Suprapubic skin (tissue), 4 donors: ENCODE measurements at regions not wholly inside any gene's neighbourhood (a gene's known extent, or its start where the extent isn't known, plus 50 kb on each side); places are given as distances from the start of the nearest gene placed in this dataset.

Experiments
- DNase-seq, 2 donors: peaks; one replicate each; pipeline ENCODE4 v3.0.0-alpha.2; 2019; ENCODE audit warnings: low spot score in 2 of 2
- H3K27ac ChIP-seq: fragments of 200-600 bp; sonication (generic); one replicate; pipeline ENCODE4 v1.5.1; 2019
- H3K27me3 ChIP-seq: fragments of 200-600 bp; sonication (generic); one replicate; pipeline ENCODE4 v1.5.1; 2019
- H3K36me3 ChIP-seq: fragments of 200-600 bp; sonication (generic); one replicate; pipeline ENCODE4 v1.5.1; 2019
- H3K4me1 ChIP-seq: fragments of 200-600 bp; sonication (generic); one replicate; pipeline ENCODE4 v1.5.1; 2019
- H3K4me3 ChIP-seq: fragments of 200-600 bp; sonication (generic); one replicate; pipeline ENCODE4 v1.5.1; 2019; ENCODE audit warnings: mild to moderate bottlenecking
- H3K9me3 ChIP-seq: fragments of 200-600 bp; sonication (generic); one replicate; pipeline ENCODE4 v1.5.1; 2019
- EP300 ChIP-seq: sonication (generic); formaldehyde crosslinking; IDR thresholded peaks from one replicate; pipeline ENCODE4 v1.6.1; 2017; ENCODE audit warnings: antibody characterized with exemption
- POLR2A ChIP-seq, 2 donors: fragments of 450-650 bp; IDR thresholded peaks; one replicate each; pipeline ENCODE4 v1.6.1; 2017; ENCODE audit warnings: antibody characterized with exemption in 2 of 2, mild to moderate bottlenecking in 2 of 2, moderate library complexity in 2 of 2
- POLR2AphosphoS5 ChIP-seq, 3 donors: sonication (generic); formaldehyde crosslinking; IDR thresholded peaks; one replicate each; pipeline ENCODE4 v1.6.1; 2017; ENCODE audit warnings: antibody characterized with exemption in 3 of 3
- WGBS: methylation state at CpG from one replicate; pipeline ENCODE4 v1.1.5; 2018; 5-methylcytosine and 5-hydroxymethylcytosine counted together
- TF ChIP-seq, protein P1 (sequence below), 2 donors: fragments of 200-600 bp in 1 of 2; fragments of 450-650 bp in 1 of 2; sonication (generic) in 1 of 2; IDR thresholded peaks; one replicate each; pipeline ENCODE4 v1.5.1; 2016 to 2019; ENCODE audit warnings: antibody characterized with exemption in 2 of 2, mild to moderate bottlenecking in 1 of 2, moderate library complexity in 1 of 2

DNA sequence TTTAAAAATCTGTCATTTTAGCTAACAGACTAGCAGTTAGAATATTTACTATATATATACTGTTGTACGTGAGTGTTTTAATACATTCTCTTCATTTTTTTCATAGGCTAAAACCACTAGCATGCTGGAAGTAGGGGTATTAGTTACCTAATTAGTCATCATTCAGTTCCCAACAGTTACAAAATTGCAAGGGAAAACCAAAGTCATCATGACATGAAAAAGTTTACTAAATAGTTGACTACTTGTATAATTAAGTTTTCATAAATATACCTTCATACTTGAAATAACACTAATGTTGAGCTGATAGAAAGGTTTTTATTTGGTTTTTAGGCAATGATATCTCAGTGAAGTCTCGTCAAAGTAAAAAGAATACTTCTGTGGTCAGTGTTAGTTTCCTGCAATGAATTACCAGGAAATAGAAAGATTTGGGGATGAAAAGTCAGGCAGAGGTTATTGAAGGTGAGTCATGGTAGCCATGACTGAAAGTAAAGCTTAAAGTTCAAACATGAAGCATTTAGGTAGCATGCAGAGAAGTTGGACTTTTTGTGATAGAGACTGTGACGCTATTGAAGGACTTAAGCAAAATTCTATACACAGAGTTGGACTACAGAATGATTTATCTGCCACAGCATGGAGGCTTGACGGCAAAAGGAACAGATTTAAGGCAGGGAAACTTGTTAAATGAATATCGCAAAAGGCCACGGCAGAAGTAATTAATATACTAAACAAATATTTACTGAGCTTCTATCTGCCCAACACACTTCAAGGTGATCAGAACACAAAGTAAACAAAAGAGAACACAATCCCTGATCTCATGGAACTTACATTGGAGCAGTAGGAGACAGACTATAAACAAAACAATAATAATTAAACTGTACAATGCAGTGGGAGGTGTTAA lies 828.1 kb upstream of the FAT3 start:
- Histone ChIP-seq H3K27ac (no peak overlapping the region), H3K4me1 (no peaks in the 10 kb centered on the region), H3K36me3 (no peaks in the 10 kb centered on the region), H3K27me3 (no peaks in the 10 kb centered on the region), H3K4me3 (no peak overlapping the region), H3K9me3 (no peaks in the 10 kb centered on the region)
- no peak for DNase-seq
- TF ChIP-seq EP300 (no peak), POLR2AphosphoS5 (IDR thresholded peaks at IDR 0.05) (no peak), POLR2A (IDR thresholded peaks at IDR 0.05) (no peak)
- TF ChIP-seq, protein P1, sequence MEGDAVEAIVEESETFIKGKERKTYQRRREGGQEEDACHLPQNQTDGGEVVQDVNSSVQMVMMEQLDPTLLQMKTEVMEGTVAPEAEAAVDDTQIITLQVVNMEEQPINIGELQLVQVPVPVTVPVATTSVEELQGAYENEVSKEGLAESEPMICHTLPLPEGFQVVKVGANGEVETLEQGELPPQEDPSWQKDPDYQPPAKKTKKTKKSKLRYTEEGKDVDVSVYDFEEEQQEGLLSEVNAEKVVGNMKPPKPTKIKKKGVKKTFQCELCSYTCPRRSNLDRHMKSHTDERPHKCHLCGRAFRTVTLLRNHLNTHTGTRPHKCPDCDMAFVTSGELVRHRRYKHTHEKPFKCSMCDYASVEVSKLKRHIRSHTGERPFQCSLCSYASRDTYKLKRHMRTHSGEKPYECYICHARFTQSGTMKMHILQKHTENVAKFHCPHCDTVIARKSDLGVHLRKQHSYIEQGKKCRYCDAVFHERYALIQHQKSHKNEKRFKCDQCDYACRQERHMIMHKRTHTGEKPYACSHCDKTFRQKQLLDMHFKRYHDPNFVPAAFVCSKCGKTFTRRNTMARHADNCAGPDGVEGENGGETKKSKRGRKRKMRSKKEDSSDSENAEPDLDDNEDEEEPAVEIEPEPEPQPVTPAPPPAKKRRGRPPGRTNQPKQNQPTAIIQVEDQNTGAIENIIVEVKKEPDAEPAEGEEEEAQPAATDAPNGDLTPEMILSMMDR (IDR thresholded peaks at IDR 0.05), result no peak
- 86% methylated on average over 6 of the region's 6 CpGs for WGBS

DNA sequence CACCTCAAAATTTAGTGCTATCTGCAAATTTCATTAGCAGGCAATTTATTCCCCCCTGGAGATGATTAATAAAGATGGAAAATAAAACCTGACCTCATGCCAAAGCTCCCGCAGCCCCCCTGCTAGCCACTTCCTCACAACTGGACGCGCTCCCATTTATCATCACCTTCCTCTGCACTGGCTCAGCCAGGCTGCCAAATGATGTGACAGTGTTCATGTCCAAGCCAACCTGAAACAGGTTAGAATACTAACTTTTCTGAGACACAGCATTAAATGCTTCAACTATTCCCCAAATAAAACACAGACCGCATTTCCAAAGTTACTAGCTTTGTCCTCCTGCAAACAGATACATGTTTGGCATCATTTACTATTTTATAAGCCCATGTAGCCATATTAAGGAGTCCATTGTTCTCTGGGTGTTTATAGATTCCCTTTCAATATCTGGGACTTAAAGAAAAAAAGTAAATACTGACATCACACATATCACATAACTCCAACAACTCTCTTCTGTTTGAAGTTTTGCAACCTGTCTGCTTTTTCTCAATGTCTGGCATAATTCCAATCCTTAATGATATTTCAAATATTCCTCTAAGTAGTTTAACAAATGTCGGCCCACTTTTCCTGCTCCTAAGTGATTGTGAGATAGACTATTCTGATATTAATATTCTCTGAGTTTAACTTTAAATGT lies 829.7 kb upstream of the FAT3 start:
- Histone ChIP-seq H3K36me3 (no peaks in the 10 kb centered on the region), H3K4me3 (no peak overlapping the region), H3K9me3 (no peaks in the 10 kb centered on the region), H3K4me1 (no peaks in the 10 kb centered on the region), H3K27ac (no peak overlapping the region), H3K27me3 (no peaks in the 10 kb centered on the region)
- TF ChIP-seq POLR2AphosphoS5 (IDR thresholded peaks at IDR 0.05), result no peak
- TF ChIP-seq, protein P1 (IDR thresholded peaks at IDR 0.05), result no peak
- no peak for TF ChIP-seq EP300
- TF ChIP-seq POLR2A (IDR thresholded peaks at IDR 0.05), result no peak
- WGBS, result 31% methylated on average over 5 of the region's 5 CpGs
- no peak for DNase-seq

DNA sequence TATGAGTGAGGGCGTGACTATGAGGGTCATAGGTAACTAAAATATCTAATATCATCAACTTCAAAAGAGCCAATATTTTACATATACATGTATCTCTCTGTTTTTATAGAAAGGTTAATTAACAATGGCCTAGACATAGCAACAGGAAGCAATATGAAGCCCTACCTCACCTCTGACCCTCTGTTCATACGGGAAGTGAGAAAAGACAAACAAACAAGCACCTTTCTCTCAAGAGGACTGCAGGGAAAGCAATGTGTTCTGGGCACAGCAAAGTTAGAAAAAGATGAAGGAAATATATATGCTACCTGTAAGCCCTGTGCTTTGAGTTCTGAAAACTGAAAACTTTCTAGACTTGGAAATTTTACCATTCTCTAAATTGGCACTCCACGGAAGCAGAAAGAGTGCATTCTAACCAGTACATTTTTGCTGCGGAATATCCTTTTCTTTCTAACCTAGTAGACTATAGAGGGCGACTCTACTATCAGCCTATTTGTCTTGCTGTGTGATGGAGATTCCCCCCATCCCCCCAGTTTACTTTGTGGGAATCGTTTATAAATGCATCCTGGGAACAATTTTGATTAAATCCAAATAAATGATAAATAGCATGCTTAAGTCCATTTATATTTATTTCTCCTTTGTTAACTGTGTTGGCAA lies 830.4 kb upstream of the FAT3 start:
- 72% methylated on average over 6 of the region's 6 CpGs for WGBS
- no peak for DNase-seq

DNA sequence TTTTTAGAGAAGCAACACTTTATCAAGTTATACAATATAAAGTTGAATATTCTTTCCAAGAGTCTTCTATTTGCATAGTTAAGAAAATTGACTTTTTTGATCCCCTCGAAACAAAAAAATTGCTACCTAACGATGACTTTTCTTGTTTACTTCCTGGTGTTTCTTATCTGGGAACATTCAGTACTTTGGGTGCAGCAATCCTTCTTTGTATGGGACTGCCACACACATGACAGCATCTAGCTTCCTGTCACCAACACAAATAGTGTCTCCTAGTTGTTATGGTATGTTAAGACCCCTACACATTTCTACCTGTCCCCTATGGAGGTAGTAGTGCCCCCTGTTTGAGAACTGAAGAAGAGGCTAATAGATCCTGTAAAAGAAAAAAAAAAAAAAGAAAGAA lies 841.7 kb upstream of the FAT3 start:
- peaks cover 2% of the 10 kb centered on the region for H3K9me3 ChIP-seq
- no peaks in the 10 kb centered on the region for H3K27me3 ChIP-seq
- DNase-seq, result no peak
- no peak for TF ChIP-seq POLR2A (IDR thresholded peaks at IDR 0.05)
- no peak for TF ChIP-seq EP300
- TF ChIP-seq, protein P1 (IDR thresholded peaks at IDR 0.05), result no peak
- TF ChIP-seq POLR2AphosphoS5 (IDR thresholded peaks at IDR 0.05), result no peak
- H3K4me1 ChIP-seq, result no peaks in the 10 kb centered on the region
- 72% methylated on average over 2 of the region's 2 CpGs for WGBS
- H3K36me3 ChIP-seq, result no peaks in the 10 kb centered on the region
- no peak overlapping the region for H3K27ac ChIP-seq
- H3K4me3 ChIP-seq, result no peak overlapping the region

More for the DNA sequence above, 830.4 kb upstream of the FAT3 start:
- Histone ChIP-seq H3K36me3 (no peaks in the 10 kb centered on the region), H3K27ac (no peak overlapping the region), H3K4me1 (no peaks in the 10 kb centered on the region), H3K9me3 (no peaks in the 10 kb centered on the region), H3K4me3 (no peak overlapping the region), H3K27me3 (no peaks in the 10 kb centered on the region)
- no peak for TF ChIP-seq EP300
- TF ChIP-seq POLR2A (IDR thresholded peaks at IDR 0.05), result no peak
- TF ChIP-seq, protein P1 (IDR thresholded peaks at IDR 0.05), result no peak
- no peak for TF ChIP-seq POLR2AphosphoS5 (IDR thresholded peaks at IDR 0.05)

GRCh38 chr11:91374794-91375193 lies 849.8 kb upstream of the FAT3 start:
- no peaks in the 10 kb centered on the region for H3K36me3 ChIP-seq
- DNase-seq, result no peak
- TF ChIP-seq POLR2A (IDR thresholded peaks at IDR 0.05), result no peak
- TF ChIP-seq, protein P1 (IDR thresholded peaks at IDR 0.05), result no peak
- TF ChIP-seq EP300, result no peak
- TF ChIP-seq POLR2AphosphoS5 (IDR thresholded peaks at IDR 0.05), result no peak
- no peaks in the 10 kb centered on the region for H3K9me3 ChIP-seq
- no peak overlapping the region for H3K4me3 ChIP-seq
- H3K27ac ChIP-seq, result no peak overlapping the region
- H3K4me1 ChIP-seq, result no peaks in the 10 kb centered on the region
- H3K27me3 ChIP-seq, result no peaks in the 10 kb centered on the region
- 86% methylated on average over 2 of the region's 2 CpGs for WGBS
